ENCODE measurements at regions not wholly inside any gene's neighbourhood (a gene's known extent, or its start where the extent isn't known, plus 50 kb on each side); places are given as distances from the start of the nearest gene placed in this dataset.
"Not testable (repeated sequence)": the region's sequence is repeated elsewhere in the genome, so short reads cannot be mapped to it uniquely, and the experiment has no call there.

GRCh38 chr11:7143908-7144307, 55.1 kb downstream of the RBMXL2 start:
- DNase-seq (ENCODE audit: low read depth in 2 of 3, low spot score in 2 of 3): peak in 2 of 3 donors; percentile 21 to 51

DNA sequence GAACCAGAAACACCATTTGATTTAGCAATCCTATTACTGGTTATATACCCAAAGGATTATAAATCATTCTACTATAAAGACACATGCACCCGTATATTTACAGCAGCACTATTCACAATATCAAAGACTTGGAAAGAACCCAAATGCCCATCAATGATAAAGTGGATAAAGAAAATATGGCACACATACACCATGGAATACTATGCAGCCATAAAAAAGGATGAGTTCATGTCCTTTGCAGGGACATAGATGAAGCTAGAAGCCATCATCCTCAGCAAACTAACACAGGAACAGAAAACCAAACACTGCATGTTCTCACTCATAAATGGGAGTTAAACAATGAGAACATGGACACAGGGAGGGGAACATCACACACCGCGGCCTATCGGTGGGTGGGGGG, 61.3 kb downstream of the RBMXL2 start:
- not testable (repeated sequence) for DNase-seq (ENCODE audit: low read depth in 2 of 3, low spot score in 2 of 3)

GRCh38 chr11:7154881-7155361, 66.1 kb downstream of the RBMXL2 start:
- peak in 2 of 3 donors; percentile 34 to 58 for DNase-seq (ENCODE audit: low read depth in 2 of 3, low spot score in 2 of 3)

DNA sequence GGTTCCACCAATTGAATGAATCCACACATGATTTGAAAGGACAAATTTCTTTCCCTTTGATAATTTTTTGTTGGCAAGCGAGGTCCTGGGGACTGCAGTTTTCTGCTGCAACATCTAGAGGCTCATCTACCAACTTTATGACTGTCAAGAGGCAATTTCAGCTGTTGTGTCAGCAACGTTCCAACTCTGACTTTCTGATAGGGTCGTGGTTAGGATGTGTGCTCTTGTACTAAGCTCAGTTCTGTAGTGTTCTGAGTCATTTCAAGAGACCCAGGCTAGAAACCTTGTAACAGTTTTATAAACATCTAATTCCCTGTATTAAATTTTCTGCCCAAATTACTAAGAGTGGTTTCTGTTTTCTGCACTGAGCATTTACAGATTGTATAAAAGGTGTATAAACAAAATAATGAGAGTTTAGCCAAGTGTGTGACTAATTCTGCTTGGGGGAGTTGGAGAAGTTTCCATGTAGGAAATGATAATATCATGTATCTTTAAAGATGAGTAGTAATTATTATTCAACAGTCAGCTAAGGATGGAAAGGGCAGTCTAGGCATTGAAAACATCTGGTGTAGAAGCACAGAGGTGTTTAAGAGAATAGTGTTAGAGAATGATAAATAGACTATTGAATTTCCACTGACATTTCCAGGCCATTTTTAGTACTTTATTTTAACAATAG, 72.2 kb downstream of the RBMXL2 start:
- no peak for DNase-seq (ENCODE audit: low read depth in 2 of 3, low spot score in 2 of 3)

GRCh38 chr11:7165911-7166310, 77.1 kb downstream of the RBMXL2 start:
- no peak for DNase-seq (ENCODE audit: low read depth in 2 of 3, low spot score in 2 of 3)

DNA sequence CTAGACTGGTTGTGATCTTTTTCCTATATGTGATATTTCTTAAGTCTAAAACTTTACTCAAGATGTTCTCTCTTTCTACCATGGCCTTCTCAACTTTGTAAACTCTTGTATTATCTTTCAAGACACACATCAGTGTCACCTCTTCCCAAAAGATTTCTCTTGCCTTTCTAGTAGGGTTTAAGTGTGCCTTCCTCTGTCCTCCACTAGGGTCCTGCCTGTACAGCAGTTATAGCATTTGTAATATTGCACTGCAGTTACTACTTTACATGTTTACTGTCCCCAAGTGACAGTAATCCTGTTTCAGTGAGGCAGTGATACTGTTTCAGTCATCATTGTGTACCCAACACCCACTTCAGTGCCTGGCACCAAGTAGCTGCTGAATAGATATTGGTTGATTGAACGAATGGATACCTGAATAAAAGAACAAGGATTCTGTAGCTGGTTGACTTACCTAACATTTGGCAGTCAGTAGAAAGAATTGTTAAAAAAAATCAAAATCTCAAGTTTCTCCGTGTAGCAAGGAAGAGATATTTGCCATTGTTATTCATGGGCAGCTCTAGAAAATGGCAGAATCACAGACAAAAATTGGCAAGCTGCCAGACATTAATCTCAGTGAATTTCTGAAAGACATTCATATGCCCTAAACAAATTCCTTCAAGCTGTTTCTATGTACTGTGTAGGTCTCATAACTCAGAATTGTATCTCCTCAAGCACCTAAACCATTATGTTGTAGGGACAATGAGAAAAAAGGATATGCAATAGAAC, 79.4 kb downstream of the RBMXL2 start:
- no peak for DNase-seq (ENCODE audit: low read depth in 2 of 3, low spot score in 2 of 3)

DNA sequence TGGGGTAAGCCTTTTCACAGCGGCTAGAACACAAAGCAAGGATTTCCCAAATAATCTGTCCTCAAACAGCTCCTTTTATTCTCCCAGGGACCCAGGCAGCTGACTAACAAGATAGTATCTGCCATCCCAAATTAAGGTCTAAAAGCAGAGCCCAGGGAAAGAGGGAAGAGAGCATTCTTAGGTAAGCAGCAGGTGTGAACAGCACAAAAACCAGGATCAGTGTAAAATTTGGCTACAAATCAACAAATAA, 79.9 kb downstream of the RBMXL2 start:
- DNase-seq (ENCODE audit: low read depth in 2 of 3, low spot score in 2 of 3): no peak

DNA sequence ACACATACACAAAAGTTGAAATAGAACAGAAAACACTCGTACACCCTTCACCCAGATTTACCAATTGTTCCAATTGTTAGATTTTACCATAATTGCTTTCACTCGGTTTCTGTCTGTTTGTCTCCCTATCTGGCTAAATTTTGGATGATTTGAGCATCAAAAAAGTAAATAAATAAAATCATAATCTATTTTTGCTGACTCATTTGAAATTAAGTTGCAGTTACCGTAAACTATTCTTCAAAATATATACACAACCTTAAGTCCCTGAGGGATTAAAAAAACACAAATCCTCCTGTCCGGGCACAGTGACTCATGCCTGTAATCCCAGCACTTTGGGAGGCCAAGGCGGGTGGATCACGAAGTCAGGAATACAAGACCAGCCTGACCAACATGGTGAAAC, 81.3 kb upstream of the SYT9 start:
- no peak for DNase-seq (ENCODE audit: low read depth in 2 of 3, low spot score in 2 of 3)

- no peak for DNase-seq (ENCODE audit: low read depth in 2 of 3, low spot score in 2 of 3)
Measured at GRCh38 chr11:7175007-7175406, 76.7 kb upstream of the SYT9 start.

GRCh38 chr11:7186190-7186589, 65.5 kb upstream of the SYT9 start:
- DNase-seq (ENCODE audit: low read depth in 2 of 3, low spot score in 2 of 3): no peak

- DNase-seq (ENCODE audit: low read depth in 2 of 3, low spot score in 2 of 3): no peak
Measured at GRCh38 chr11:7186676-7187075, 65.0 kb upstream of the SYT9 start.

GRCh38 chr11:7192785-7193184, 58.9 kb upstream of the SYT9 start:
- not testable (repeated sequence) for DNase-seq (ENCODE audit: low read depth in 2 of 3, low spot score in 2 of 3)

DNA sequence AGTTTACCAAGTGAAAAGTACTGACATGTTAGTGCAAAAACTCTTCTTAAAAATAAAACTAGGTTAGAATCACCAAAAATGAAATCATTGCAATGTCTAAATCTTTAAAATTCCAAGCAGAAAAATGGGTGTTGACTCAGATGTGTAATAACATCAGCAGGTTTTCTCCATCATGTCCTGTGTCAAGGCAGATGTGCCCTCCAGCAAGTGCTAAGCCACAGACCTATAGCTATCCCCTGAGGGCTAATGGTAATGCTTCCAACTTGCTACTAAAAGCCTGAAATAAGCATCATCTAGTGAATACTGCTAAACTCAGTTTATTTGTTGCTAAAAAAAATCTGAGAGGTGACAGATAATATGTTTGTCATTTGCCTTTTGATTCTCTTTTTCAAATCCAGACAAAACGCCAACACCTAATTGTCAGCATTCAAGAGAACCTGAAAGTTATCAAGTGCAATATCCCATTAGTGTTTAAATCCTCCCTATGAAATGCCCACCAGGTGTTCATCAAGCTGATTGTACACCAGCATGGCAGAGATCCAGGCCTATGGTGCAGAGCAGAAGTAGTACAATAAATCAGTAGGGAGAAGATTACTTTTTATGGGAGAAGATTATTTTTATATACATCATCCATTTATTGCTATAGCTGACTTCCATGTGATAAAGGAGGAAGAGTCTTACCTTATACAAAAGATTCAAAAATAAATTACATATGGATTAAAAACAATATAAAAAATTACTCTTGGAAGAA, 55.1 kb upstream of the SYT9 start:
- DNase-seq (ENCODE audit: low read depth in 2 of 3, low spot score in 2 of 3): no peak

- DNase-seq (ENCODE audit: low read depth in 2 of 3, low spot score in 2 of 3): no peak
Measured at GRCh38 chr11:7197469-7197868, 54.2 kb upstream of the SYT9 start.

Data from hematopoietic multipotent progenitor cell (in vitro differentiated cells).